Cardiac muscle cell (in vitro differentiated cells and primary cell): ENCODE measurements at regions not wholly inside any gene's neighbourhood (a gene's known extent, or its start where the extent isn't known, plus 50 kb on each side); places are given as distances from the start of the nearest gene placed in this dataset.
A peak's percentile ranks its signal among the peaks of the same experiment; 100 is the strongest.
"Not testable (repeated sequence)": the region's sequence is repeated elsewhere in the genome, so short reads cannot be mapped to it uniquely, and the experiment has no call there.

ENCODE experiments used
- DNase-seq, 2 donors: peaks; one replicate each; pipeline versions ENCODE4 v3.0.0 to v3.0.0-alpha.2; 2010 to 2017; ENCODE audit warnings: low read depth in 1 of 2, low spot score in 1 of 2
- H3K27ac ChIP-seq: fragments of 200-600 bp; sonication (generic); 2 replicates; pipeline ENCODE4 v1.5.1; 2016
- H3K27me3 ChIP-seq: fragments of 200-600 bp; sonication (generic); 2 replicates; pipeline ENCODE4 v1.6.0; 2016; ENCODE audit warnings: control low read depth
- H3K36me3 ChIP-seq: fragments of 200-600 bp; sonication (generic); 2 replicates; pipeline ENCODE4 v1.5.1; 2016; ENCODE audit warnings: control low read depth
- H3K4me1 ChIP-seq: fragments of 200-600 bp; sonication (generic); 2 replicates; pipeline ENCODE4 v1.8.1; 2017; ENCODE audit warnings: low read depth, mild to moderate bottlenecking, mixed run types
- H3K4me3 ChIP-seq: fragments of 200-600 bp; sonication (generic); 2 replicates; pipeline ENCODE4 v1.5.1; 2016; ENCODE audit warnings: mild to moderate bottlenecking
- H3K9me3 ChIP-seq: fragments of 200-600 bp; sonication (generic); 2 replicates; pipeline ENCODE4 v1.5.1; 2017; ENCODE audit warnings: low read depth, mild to moderate bottlenecking, control low read depth
- TF ChIP-seq, protein P1 (sequence below): IDR thresholded peaks from 2 replicates; pipeline ENCODE4 v1.5.1; 2012; ENCODE audit warnings: low read depth, mild to moderate bottlenecking, low read length

DNA sequence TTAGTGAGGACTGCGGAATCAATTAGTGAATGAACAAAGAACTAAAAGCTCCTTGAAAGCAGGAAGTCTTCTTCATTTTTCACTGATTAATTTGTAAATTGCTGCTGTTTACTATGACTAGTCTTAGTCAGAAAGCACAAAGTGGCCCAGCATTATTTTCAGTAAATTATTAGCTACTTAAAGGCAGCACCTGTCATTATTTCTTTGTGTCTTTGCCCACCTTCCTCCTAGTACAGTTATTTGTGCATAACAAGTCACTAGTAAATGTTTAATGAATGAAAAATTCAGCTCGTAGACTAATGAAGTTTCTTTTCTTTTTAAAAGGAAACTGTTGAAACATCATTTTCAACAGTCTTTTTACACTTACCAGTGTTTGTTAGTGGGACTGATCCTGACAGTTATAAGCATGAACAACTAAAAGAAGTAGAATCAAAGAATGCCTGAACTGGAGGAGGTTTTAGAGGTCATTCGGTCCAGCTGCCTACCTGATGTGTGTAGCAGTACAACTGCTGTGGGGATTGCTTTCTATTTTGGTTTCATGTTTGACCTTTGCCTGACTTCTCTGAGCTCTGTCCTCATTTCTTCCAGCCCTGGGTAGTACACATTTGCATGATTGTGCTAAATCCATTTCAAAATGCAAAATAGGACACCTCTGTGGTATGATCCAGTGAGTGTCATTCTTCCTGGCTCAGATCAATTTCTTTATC, 140.0 kb upstream of the PHYHIPL start:
- Histone ChIP-seq H3K27ac (no peak overlapping the region), H3K27me3 (no peaks in the 10 kb centered on the region), H3K9me3 (no peaks in the 10 kb centered on the region), H3K36me3 (no peaks in the 10 kb centered on the region), H3K4me1 (peaks cover 9% of the 10 kb centered on the region), H3K4me3 (no peak overlapping the region)
- TF ChIP-seq, protein P1, sequence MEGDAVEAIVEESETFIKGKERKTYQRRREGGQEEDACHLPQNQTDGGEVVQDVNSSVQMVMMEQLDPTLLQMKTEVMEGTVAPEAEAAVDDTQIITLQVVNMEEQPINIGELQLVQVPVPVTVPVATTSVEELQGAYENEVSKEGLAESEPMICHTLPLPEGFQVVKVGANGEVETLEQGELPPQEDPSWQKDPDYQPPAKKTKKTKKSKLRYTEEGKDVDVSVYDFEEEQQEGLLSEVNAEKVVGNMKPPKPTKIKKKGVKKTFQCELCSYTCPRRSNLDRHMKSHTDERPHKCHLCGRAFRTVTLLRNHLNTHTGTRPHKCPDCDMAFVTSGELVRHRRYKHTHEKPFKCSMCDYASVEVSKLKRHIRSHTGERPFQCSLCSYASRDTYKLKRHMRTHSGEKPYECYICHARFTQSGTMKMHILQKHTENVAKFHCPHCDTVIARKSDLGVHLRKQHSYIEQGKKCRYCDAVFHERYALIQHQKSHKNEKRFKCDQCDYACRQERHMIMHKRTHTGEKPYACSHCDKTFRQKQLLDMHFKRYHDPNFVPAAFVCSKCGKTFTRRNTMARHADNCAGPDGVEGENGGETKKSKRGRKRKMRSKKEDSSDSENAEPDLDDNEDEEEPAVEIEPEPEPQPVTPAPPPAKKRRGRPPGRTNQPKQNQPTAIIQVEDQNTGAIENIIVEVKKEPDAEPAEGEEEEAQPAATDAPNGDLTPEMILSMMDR: no peak
- peak in 1 of 2 donors; percentile 27 for DNase-seq

DNA sequence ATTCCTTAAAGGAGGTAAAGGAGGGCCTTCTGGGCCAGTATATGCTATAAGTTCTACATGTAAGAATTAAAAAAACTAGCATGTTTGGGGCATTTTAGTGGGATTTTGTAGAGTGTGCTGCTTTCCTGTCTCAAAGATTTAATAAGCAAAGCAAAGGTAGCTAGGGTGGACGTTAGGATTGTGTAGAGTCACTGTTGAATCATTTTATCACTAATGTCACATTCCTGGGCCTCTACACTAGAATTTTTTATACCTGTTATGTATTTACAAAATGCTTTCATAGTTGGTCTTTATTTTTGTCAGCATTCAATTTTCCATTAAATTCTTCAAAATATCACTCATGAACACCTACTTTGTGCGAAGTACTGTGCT, 139.4 kb upstream of the PHYHIPL start:
- no peaks in the 10 kb centered on the region for H3K27me3 ChIP-seq
- TF ChIP-seq, protein P1: no peak
- H3K4me1 ChIP-seq: peaks cover 9% of the 10 kb centered on the region
- no peak for DNase-seq
- H3K4me3 ChIP-seq: no peak overlapping the region
- no peaks in the 10 kb centered on the region for H3K36me3 ChIP-seq
- no peaks in the 10 kb centered on the region for H3K9me3 ChIP-seq
- H3K27ac ChIP-seq: no peak overlapping the region

DNA sequence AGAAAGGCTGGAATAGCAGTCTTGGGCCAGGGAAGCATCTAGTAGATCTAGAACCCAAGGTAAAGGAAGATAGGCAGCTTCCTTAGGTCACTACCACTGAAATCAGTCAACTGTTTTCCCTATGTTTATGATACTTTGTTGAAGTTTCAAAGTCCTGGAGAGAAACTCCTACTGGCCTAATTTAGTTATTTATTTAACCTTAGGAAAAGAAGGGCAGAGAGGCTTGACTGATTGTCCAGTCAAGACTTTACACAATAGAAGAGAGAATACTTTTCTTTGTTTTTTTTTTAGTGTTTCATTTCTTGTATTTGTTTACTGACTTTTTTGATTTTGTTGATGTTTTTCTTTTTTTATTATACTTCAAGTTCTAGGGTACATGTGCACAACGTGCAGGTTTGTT, 138.9 kb upstream of the PHYHIPL start:
- Histone ChIP-seq H3K9me3 (no peaks in the 10 kb centered on the region), H3K4me1 (peaks cover 9% of the 10 kb centered on the region), H3K27me3 (no peaks in the 10 kb centered on the region), H3K27ac (no peak overlapping the region), H3K36me3 (no peaks in the 10 kb centered on the region), H3K4me3 (no peak overlapping the region)
- no peak for DNase-seq
- TF ChIP-seq, protein P1: no peak

DNA sequence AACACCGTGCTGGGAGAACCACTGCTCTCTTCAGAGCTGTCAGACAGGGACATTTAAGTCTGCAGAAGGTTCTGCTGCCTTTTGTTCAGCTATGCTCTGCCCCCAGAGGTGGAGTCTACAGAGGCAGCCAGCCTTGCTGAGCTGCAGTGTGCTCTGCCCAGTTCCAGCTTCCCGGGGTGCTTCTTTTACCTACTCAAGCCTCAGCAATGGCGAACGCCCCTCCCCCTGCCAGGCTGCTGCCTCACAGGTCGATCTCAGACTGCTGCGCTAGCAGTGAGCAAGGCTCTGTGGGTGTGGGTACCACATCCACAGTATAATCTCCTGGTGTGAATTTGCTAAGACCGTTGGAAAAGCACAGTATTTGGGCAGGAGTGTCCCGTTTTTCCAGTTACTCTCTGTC, 133.1 kb upstream of the PHYHIPL start:
- not testable (repeated sequence) for H3K4me1 ChIP-seq, H3K36me3 ChIP-seq, DNase-seq

DNA sequence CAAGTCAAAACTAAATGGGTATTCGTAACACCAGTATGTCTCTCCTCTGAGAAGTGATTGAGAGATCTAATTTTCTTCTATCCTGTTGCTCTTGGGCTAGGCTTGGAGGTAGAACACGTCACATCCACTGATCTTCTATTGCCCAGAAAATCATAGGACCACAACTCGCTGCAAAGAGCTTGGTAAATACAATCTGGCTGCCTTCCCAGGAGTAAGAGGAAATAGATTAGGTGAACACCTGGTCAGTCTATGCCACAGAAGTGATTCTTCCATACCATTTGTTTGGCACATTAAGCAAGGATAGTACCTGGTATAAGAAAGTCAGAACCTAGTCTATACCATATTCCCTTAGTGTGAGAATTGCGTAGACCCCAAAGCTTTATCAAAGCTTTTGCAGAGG, 129.3 kb upstream of the PHYHIPL start:
- TF ChIP-seq, protein P1: no peak
- Histone ChIP-seq H3K27ac (no peak overlapping the region), H3K4me3 (no peak overlapping the region)

More for the DNA sequence above, 133.1 kb upstream of the PHYHIPL start:
- not testable (repeated sequence) for H3K27me3 ChIP-seq, H3K27ac ChIP-seq, H3K9me3 ChIP-seq, H3K4me3 ChIP-seq

DNA sequence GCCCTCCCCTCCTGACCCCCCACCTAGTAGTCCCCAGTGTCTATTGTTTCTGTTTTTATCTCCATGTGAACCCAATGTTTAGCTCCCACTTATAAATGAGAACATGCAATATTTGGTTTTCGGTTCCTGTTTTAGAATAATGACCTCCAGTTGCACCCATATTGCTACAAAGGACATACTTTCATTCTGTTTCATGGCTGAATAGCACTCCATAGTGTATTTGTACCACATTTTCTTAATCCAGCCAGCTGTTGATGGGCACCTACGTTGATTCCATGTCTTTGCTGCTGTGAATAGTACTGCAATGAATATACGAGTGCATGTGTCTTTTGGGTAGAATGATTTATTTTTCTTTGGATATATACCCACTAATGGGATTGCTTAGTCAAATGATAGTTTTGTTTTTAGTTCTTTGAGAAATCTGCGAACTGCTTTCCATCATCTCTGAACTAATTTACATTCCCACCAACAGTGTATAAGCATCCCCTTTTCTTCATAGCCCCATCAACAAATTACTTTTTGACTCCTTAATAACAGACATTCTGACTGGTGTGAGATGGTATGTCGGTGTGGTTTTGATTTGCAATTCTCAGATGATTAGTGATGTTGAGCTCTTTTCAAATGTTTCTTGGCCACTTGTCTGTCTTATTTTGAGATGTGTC, 128.4 kb upstream of the PHYHIPL start:
- Histone ChIP-seq H3K4me3 (no peak overlapping the region), H3K27ac (no peak overlapping the region), H3K27me3 (no peaks in the 10 kb centered on the region), H3K9me3 (no peaks in the 10 kb centered on the region), H3K36me3 (no peaks in the 10 kb centered on the region), H3K4me1 (peaks cover 7% of the 10 kb centered on the region)
- DNase-seq: no peak
- TF ChIP-seq, protein P1: no peak

More for the DNA sequence above, 129.3 kb upstream of the PHYHIPL start:
- no peaks in the 10 kb centered on the region for H3K36me3 ChIP-seq
- H3K27me3 ChIP-seq: no peaks in the 10 kb centered on the region
- H3K9me3 ChIP-seq: no peaks in the 10 kb centered on the region
- peaks cover 7% of the 10 kb centered on the region for H3K4me1 ChIP-seq
- DNase-seq: no peak

DNA sequence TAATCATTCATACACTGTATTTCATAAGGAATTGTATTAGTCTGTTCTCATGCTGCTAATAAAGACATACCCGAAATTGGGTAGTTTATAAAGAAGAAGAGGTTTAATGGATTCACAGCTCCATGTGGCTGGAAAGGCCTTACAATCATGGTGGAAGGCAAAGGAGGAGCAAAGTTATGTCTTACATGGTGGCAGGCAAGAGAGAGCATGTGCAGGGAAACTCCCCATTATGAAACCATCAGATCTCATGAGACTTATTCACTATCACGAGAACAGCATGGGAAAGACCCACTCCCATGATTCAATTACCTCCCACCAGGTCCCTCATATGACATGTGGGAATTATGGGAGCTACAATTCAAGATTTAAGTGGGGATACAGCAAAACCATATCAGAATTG, 122.9 kb upstream of the PHYHIPL start:
- not testable (repeated sequence) for H3K9me3 ChIP-seq, H3K36me3 ChIP-seq, H3K27ac ChIP-seq, H3K4me1 ChIP-seq, H3K4me3 ChIP-seq, H3K27me3 ChIP-seq, DNase-seq
